ENCODE measurements at regions not wholly inside any gene's neighbourhood (a gene's known extent, or its start where the extent isn't known, plus 50 kb on each side); places are given as distances from the start of the nearest gene placed in this dataset.

- TF ChIP-seq CTCF (IDR thresholded peaks at IDR 0.05) (no peak), POLR2A (IDR thresholded peaks at IDR 0.05) (no peak)
Observed at GRCh38 chr18:27715751-27716150, 461.2 kb downstream of the CDH2 start.

Data from lower leg skin (tissue), 3 donors.